ENCODE measurements at regions not wholly inside any gene's neighbourhood (a gene's known extent, or its start where the extent isn't known, plus 50 kb on each side); places are given as distances from the start of the nearest gene placed in this dataset.
"Not testable (repeated sequence)": the region's sequence is repeated elsewhere in the genome, so short reads cannot be mapped to it uniquely, and the experiment has no call there.

DNA sequence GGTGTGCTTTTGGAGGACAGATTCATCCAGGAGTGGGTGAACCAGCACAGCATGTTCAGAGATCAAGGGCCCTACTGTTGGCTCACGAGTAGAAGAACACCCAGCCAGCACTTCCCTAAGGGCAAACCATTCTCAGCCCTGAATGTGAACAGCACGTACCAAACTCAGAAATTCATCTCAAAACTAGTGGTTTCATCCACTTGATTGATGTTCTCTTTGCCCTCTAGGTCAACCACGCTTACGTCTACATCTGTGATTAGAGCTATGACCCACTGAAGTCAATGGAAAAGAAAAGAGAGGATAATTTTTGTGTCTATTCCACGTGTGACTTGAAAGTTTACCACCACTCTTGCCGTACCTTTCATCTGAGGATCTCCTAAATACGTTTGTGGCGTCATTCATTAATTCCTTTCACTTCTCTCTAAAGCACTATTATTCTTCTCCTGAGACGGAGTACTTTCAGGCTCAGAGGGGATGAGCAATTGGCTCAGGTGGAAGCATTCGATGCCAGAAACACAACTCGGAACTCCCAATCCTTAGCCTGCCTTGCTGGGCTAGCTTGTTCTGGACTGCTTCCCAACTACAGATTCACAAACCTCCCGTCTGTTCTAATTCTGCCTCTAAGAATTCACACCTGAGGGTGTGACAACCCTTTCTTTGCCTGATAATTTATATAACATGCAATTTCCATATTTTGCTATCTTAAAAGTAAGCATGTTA is 57.3 kb upstream of the HIVEP3 start:
- TF ChIP-seq CTCF (IDR thresholded peaks at IDR 0.05; ENCODE audit: extremely low read depth, insufficient read depth, missing control alignments) = no peak
- in situ Hi-C loops (cut with MboI; ENCODE audit: low pct_unique_long_range_greater_than_20kb, low sequenced_read_pairs, unreplicated experiment) = no loop called here
- no peak for DNase-seq (ENCODE audit: low spot score)

- no peak for TF ChIP-seq CTCF (IDR thresholded peaks at IDR 0.05; ENCODE audit: extremely low read depth, insufficient read depth, missing control alignments)
- in situ Hi-C loops (cut with MboI; ENCODE audit: low pct_unique_long_range_greater_than_20kb, low sequenced_read_pairs, unreplicated experiment) = no loop called here
- DNase-seq (ENCODE audit: low spot score) = no peak
Measured at GRCh38 chr1:41975121-41975520, 56.4 kb upstream of the HIVEP3 start.

GRCh38 chr1:41968557-41968956 is 49.8 kb upstream of the HIVEP3 start:
- in situ Hi-C loops (cut with MboI; ENCODE audit: low pct_unique_long_range_greater_than_20kb, low sequenced_read_pairs, unreplicated experiment); DNase-seq (ENCODE audit: low spot score): not testable (repeated sequence)

All from GM13977 (cell line).